ENCODE measurements at regions not wholly inside any gene's neighbourhood (a gene's known extent, or its start where the extent isn't known, plus 50 kb on each side); places are given as distances from the start of the nearest gene placed in this dataset.

GRCh38 chr16:56140645-56141044 lies 50.6 kb upstream of the GNAO1 start:
- DNase-seq: no peak

GRCh38 chr16:56137269-56137668 lies 54.0 kb upstream of the GNAO1 start:
- DNase-seq: no peak

- no peak for DNase-seq
Measured at GRCh38 chr16:56136256-56136655, 55.0 kb upstream of the GNAO1 start.

DNA sequence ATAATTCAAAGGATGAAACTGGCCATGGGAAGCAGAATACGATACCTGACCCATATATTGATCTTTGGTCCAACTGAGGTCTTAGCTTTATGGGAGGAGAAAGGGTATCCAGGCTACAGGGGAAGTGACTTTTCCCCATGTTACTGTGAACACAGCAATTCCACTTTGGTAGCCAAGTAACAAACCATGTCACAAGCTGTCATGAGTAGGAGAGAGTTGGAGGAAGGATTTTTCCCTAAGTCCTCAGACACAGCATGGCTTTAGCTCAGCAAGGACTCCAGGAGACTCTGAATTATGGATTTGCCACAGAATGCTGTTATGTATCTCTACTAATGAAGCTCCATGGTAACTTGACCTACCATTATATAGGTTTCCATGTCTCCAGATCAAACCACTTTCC lies 56.5 kb upstream of the GNAO1 start:
- DNase-seq: no peak

GRCh38 chr16:56125922-56126321 lies 65.4 kb upstream of the GNAO1 start:
- no peak for DNase-seq

- DNase-seq: no peak
Measured at GRCh38 chr16:56122251-56122650, 69.0 kb upstream of the GNAO1 start.

DNA sequence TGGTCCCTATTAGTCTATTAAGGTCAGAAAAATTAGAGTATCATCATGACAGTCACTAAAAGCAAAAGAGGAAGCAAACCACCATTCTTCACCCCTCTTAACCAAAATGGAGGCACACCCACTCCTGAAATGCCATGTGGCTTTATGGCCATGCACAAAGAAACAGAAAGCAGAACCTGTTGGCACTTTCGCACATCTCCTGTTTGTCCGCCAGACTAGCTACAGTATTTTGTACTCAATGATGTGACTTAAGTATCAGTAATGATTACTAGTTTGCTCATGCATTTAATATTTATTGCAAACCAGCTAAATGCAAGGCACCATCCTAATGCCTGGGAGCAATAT lies 70.2 kb upstream of the GNAO1 start:
- DNase-seq: peak; percentile 39

- no peak for DNase-seq
Measured at GRCh38 chr16:56120447-56121155, 70.7 kb upstream of the GNAO1 start.

DNA sequence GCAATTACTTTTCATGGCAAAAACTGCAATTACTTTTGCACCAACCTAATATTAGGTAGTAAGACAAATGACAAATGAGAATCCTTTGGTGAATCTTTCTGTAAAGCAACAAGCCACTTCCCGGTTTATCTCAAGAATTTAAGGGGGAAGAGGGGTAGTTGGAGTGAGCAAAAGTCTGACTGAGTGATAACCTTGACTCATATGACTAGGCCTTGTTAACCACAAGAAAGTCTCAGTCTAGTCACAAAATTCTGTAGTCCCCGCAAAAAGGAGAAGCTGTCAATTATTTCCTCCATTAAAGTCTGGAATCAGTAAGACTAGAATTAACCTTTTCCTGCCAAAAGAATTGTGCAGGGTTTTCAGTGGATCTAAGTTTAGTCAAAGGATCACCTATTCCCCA lies 72.2 kb upstream of the GNAO1 start:
- peak; percentile 40 for DNase-seq

DNA sequence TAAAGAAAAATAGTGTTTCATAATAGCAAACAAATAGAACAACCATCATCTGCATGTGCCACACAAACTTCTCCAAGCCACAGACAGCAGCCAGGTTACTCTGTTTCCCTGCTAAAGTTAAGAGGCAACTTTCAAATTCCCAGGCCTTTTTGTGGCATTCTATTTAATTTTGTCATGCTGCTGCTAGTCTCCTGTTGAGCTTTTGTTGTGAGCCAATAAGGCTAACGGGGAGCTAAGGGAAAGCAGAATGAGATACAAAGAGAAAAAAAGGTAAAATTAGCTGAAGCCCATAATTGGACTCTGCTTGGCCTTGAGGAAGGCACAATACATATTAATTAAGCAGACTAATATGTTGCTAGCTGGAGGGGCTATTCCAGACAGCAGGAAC lies 74.7 kb upstream of the GNAO1 start:
- DNase-seq: no peak

DNA sequence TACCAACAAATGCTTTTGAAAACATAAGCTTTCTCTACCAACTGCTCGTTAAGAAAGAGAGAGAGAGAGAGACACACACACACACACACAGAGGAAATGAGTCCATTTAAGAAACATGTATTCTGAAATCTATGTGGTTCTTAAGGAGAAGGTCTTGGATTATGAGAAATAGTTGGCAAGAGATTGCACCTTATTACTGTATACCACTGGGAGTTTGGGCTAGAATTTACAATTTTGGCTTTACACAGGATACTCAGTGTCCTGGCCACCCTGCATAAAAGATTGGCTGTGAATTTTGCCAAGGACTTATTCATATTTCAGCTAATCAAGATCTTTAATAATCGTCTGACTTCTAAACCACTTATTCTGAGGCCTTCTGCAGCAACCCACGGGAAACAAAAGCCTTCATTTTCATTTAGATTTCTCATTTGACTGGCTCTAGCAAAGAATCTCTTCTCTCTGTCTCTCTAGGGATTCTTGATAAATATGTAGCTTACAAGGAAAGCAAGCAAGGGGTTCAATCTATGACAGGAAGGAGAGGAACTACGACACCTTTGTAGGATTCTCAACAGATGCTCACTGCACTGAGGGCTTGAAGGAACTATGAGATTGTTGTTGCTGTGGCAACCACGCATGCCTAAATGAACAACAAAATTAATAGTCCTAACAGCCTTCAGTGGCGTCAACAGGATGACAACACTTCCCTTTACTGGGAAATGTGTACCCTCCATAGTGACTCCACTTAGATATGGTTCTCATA lies 75.3 kb upstream of the GNAO1 start:
- DNase-seq: no peak

DNA sequence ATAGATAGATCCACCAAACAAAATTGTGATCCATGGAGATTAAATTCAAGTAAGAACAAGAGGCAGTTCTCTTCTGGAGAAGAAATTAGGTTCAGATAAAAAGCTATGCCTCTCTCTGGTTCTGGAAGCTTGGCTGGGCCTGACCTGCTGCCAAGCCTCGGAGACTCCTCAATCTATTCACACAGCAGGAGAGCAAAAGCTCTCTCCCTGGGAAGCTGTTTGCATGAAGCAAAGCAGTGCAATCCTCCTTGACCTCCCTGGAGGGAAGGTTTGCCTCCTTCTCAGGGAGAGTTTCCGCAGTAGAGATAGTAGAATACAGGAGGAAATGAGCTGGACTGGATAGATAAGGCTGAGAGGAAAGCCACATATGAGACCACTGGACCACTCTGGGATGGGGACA lies 78.1 kb upstream of the GNAO1 start:
- no peak for DNase-seq

GRCh38 chr16:56111100-56111499 lies 80.2 kb upstream of the GNAO1 start:
- DNase-seq: no peak

DNA sequence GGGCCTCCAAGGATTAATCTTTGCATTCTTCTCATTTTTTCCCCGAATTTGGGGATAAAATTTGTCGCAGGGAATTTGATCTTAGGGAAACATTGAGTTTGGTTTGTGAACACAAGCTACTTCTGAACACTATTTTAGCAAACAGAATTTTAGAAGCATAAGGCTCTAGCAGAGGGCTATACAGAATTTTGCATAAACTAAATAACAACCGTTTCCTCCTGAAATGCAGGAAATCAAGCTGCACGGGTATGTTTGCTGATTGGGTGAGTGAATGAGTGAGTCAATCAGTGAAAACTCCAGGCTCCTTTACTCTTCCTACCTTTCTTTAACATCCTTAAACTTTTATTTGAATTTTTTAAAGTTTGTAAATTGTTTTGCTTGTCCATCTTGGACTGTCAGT lies 81.3 kb upstream of the GNAO1 start:
- DNase-seq: no peak

GRCh38 chr16:56109205-56109604 lies 82.1 kb upstream of the GNAO1 start:
- no peak for DNase-seq

GRCh38 chr16:56108724-56109123 lies 82.6 kb upstream of the GNAO1 start:
- DNase-seq: no peak

DNA sequence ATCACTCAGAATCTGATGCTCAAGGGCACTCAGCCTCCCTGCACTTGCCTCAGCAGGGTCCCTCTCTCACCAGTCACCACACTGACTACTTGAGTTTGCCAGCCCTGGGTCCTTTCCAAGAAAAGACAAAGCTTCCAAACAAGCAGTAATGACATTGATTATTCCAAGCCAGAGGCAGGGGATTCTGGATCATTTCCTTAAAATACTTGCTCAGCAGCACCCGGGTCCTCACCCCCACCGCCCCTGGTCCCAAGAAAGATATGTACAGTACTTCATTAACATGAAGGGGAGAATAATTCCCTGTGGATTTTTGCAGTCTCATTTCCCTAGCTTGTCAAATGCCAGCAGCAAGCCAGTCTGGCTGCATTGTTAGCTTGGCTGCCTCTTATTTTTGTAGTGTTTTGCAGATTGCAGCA lies 83.2 kb upstream of the GNAO1 start:
- no peak for DNase-seq

GRCh38 chr16:56106527-56106926 lies 84.8 kb upstream of the GNAO1 start:
- DNase-seq: no peak

DNA sequence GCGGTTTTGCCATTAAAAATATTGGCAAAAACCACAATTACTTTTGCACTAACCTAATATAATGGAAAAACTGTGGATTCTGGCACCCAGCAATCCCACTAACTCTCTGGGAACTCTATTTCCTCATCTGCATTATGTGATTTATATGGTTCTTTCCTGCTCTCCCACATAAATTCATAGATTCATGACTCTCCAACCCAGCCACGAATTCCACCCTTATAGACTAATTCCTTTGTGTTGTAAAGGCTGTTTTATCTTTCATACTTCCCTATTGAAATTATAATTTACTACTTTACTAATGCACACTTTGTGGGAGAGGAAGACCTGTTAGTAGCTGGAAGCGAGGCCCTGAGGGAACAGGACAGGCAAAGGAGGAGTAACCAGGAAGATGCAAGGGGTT lies 88.4 kb upstream of the GNAO1 start:
- no peak for DNase-seq

DNA sequence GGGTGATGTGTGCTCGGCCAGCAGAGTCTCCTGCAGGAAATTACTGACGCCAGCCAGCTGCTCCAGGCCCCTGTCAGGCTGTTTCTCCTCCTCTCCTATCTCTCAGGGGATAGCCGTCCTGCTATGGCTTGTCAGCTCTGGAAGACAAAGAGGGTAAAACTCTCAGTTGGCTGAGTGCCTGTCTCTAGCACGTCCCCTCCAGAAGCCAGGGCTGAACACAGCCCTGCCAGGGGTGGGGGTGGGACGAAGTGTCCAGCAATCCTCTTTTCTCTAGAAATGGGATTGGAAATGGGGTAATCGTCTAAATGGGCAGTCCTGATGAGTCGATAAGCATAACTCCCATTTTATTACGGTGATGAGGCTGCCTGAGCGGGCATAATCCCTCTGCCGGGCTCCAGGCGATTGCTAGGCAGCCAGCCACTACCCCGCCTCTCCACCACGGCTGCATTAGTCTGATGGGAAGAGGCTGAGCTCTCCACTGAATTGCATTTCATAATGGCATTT lies 89.1 kb upstream of the GNAO1 start:
- DNase-seq: no peak

DNA sequence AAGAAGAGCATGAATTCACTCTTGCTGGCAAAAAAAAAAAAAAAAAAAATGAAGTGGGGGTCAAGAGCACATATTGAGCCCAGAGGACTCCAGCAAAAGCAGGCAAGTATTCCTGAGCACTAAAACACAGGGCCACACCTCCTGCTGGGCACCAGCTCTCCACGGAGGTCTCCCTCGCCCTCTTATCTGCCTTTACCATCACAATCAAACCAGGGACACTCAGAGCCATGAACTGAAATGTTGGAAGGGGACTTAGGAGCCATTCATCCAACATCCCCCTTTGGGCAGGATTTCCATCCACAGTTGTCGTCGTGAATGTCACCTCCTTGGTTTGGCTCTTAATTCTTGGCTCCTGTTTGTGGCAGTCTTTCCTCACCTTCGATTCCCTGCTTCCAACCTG lies 89.8 kb upstream of the GNAO1 start:
- no peak for DNase-seq

GRCh38 chr16:56097306-56097705 lies 94.0 kb upstream of the GNAO1 start:
- no peak for DNase-seq

DNA sequence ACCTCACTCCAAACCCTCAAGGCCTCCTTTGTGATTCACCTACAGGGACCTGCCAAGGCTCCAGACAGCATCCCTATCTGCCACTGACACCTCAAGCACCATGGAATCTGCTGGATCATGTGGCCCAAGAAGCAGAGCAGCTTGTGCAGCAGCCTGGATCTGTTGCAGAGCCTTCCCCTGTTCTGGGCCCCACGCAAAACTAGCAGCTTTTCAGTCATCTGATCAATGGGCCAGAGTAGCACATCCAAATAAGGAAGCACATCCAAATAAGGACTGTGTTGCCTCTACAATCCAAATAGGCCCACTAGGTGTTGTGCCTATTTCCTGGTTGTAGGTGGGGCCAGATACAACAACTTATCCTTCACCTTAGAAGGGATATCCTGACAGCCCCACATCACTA lies 97.1 kb upstream of the GNAO1 start:
- no peak for DNase-seq

GRCh38 chr16:56093055-56093454 lies 98.2 kb upstream of the GNAO1 start:
- no peak for DNase-seq

- no peak for DNase-seq
Measured at GRCh38 chr16:56090076-56090475, 101.2 kb upstream of the GNAO1 start.
